ENCODE measurements at regions not wholly inside any gene's neighbourhood (a gene's known extent, or its start where the extent isn't known, plus 50 kb on each side); places are given as distances from the start of the nearest gene placed in this dataset.

DNA sequence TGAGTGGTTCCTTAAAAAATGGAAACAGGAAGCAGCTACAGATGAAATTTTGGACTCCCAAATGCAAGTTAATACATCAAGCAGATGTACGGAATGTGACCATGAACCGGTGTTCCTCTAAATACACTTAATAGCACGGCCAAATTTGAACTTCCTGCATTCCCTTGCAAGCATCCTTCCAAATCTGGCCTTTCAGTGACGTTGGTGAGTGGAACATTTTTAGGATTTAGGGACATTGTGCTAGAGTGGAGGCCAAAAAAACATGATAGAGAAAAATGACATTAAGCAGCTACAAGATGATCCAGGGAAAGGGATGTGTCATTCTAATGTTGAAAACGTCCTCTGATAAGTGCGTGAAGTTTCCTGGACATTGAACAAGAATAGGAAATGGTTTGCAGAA, 62.1 kb downstream of the CTAGE1 start:
- DNase-seq = no peak
- in situ Hi-C loops (cut with MboI; ENCODE audit: low pct_unique_long_range_greater_than_20kb, low sequenced_read_pairs) = no loop called here

DNA sequence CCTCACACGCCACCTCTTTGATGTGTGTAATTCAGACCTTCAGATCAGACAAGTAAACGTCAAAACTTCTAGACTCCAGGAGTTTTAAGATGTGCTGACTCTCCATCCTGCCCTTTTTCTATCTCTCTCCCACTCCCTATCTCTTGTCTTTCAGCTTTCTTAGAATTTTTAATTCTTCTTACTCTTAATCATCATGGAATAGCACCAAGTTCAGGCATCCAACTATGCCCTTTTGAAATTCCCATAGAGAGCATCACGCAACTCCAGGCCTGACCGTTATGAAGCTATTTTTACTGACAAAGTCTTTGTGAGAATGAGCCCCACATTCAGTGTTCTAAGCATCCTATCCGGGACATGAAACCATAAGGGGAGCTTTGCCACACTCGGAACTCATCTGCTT, 62.6 kb downstream of the CTAGE1 start:
- DNase-seq = no peak

DNA sequence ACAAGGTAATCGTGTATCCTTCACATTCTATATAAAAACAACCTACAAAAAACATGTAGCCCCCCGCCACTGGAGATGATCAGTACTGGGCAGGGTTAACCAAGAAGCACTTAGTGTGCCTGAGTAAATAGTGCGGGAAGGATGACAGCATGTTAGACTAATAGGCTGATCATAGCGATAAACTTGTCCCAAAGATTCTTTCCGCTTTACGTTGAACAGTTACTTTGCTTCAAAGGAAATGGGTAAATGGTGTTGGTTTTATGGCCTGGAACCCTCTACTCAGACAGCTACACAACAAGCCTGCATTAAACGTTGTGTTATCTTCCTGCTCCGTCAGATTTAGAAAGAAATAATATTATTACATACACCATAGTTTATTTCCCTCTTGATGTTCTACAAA, 67.7 kb downstream of the CTAGE1 start:
- in situ Hi-C loops (cut with MboI; ENCODE audit: low pct_unique_long_range_greater_than_20kb, low sequenced_read_pairs) = no loop called here
- DNase-seq = no peak

More for the DNA sequence above, 62.6 kb downstream of the CTAGE1 start:
- in situ Hi-C loops (cut with MboI; ENCODE audit: low pct_unique_long_range_greater_than_20kb, low sequenced_read_pairs) = no loop called here

DNA sequence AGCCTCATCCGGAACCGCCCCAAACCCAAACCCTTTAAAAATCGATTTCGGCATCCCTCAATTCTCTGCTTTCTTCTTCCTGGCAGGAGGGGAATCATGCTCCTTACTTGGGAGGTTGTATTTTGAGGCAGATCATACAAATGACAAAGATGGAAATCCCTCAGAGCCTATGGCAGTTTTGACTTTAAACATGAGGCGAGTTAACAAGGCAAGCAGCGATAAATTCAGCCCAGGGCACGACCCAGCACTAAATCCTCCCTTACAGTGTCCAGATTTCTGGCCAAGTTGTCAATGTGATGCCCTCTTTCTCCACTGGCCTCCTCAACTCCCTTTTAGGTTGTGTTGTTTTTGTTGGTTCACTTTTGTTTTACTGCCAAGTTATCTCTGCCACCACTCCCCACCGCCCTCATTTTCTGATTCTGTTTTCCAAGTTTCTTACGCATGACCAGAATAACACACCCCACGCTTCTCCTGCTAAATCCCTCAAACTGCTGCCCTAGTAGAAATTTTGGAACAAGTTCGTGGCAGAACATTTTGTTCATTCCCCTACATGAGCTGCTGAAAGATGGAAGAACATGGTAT, 68.3 kb downstream of the CTAGE1 start:
- in situ Hi-C loops (cut with MboI; ENCODE audit: low pct_unique_long_range_greater_than_20kb, low sequenced_read_pairs) = no loop called here
- no peak for DNase-seq

DNA sequence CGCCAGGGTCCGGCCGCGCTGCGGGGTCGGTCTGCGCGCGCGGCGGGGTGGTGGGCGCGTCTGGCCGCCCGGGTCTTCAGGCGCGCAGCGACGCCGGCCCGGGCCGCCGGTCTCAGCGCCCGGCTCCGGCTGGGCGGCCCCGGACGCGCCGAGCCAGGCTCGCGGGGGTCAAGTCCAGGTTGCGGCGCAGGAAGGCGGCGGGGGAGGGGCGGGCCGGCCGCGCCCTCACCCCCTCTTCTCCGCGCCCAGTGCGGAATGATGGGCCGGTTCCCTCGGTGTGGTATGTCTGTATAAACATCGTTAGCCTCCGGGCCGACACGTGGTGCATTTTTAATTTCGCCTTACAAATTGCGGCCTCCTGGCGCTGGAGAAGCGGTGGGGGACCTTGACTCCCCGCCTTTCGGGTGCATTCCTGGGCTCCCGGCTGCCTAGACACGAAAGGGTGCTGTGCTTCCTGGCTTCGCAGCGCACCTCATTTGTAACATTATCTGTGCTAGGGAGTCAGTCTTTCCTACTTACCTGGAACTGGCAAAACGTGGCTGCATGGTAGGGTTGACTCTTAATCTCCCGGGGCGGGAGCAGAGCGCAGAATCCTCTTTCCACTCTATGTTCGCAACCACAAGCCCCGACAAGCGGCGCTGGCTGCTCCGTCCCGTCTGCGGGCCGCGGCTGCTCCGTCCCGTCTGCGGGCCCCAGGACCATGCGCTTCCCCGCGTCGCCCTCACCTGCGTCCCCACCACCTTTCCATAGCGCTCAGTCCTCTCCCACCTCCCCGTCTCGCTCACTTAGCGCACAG, 69.0 kb downstream of the CTAGE1 start:
- in situ Hi-C loops (cut with MboI; ENCODE audit: low pct_unique_long_range_greater_than_20kb, low sequenced_read_pairs) = no loop called here

DNA sequence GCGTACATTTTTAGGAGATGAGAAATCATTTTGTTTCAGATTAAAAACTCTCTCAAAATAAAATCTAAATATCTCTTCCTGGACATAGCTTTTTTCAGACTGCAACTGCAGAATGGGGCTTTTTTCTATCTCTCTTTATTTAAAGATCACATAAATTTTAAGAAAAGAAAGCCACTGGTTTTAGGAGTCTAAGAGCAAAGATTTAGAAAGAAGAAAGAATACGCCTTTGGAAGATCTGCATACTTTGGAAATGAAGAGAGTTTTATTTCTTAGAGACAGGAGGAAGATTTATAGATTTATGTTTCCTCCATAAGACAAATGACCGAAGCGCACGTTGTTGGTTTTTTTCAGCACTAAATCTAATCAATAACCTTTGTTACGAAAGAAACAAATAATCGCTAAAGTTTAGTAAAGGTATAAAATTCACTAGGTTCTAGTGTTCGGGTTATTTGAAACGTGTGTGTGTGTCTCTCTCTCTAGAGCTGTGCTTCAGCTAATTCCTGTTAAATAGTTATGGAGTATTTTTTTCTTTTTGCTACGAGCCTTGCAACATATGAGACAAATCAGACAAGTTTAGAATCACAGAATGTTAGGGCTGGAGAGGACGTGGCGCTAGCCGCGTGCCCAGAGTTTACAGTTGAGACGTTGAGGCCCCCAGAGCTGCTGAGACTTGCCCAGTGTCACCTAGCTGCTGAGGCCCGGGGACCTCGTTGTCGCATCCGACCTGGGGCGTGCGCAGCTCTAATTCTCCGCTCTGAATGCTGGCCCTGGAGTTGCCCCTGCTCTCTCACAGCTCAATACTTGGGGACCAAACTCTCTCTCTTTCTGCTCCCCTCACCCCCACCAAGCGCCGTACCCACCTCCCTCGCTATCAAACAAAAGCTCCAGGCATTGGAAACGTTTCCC, 69.9 kb downstream of the CTAGE1 start:
- peak; percentile 3 for DNase-seq
- in situ Hi-C loops (cut with MboI; ENCODE audit: low pct_unique_long_range_greater_than_20kb, low sequenced_read_pairs) = no loop called here

More for the DNA sequence above, 69.0 kb downstream of the CTAGE1 start:
- DNase-seq = no peak

DNA sequence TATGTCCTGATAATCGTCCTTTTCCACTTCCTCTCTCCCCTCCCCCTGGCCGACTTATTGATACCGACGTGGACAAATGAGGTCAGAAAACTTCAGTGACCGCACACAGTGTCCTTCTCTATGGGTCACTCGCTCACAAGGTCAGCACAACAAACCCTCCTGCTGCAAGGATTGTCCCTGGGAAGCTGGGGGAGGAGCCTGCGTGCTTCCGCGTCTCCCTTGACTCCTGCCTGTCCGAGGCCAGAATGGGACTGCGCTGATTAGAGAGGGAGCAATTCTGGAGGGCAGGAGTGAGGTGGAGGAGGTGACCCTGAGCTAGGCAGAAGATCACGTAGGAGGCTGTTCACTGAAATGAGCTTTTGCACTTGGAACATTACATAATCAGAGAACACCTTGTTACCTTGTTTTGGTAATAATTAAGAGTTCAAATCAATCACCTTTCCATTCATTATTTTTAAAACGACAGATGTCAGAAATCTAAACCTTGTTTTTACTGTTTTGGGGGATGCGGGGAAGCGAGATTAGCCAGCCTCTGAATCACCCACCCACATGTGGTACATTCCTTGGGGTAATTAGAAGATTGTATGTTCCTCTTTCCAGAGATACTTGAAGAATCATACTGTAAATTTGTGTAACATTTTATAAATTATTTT, 70.6 kb downstream of the CTAGE1 start:
- in situ Hi-C loops (cut with MboI; ENCODE audit: low pct_unique_long_range_greater_than_20kb, low sequenced_read_pairs) = no loop called here
- peak; percentile 1 for DNase-seq

DNA sequence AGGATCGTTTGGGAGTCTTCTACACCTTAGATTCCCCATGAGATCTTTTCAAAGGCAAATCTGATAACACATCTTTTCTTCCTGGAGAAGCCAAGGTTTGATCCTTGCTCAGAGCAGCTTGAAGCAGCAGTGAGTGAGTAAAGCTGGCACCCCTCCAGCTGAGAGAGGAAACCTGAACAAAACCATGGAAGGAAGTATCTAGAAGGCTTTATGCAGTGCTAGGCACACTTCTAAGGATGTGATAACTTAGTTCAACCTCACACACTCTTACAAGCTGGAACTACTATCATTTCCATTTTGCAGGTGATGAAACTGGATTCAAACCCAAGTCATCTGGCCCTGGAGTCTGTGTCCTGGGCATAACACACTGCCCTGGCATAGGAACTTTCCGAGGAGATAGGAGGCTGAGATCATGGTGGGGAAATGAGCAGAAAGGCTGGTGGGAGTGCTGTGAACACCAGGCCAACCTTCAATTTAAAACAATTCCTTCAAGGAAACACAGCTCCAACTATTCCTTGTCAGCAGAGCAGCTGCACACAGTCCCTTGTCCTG, 71.2 kb downstream of the CTAGE1 start:
- peak; percentile 4 for DNase-seq
- in situ Hi-C loops (cut with MboI; ENCODE audit: low pct_unique_long_range_greater_than_20kb, low sequenced_read_pairs) = no loop called here

DNA sequence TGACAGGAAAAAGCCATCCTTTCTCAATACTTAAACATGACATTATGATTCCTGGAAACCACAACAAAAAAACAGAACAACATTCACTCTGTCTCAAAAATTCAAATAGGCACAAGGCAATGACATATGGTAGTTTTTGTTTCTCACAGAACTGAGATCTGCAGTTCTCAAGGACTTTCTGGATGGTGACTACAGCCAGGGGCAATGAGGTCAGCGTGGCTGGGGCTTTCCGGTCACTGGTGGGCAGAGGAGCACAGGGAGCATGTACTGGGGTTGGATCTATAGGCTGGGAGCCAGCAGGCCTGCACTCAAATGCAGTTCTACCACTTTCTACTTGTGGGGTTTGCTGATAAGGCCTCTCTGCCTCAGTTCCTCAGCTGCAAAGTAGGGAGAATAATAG, 72.0 kb downstream of the CTAGE1 start:
- no peak for DNase-seq
- in situ Hi-C loops (cut with MboI; ENCODE audit: low pct_unique_long_range_greater_than_20kb, low sequenced_read_pairs) = no loop called here

DNA sequence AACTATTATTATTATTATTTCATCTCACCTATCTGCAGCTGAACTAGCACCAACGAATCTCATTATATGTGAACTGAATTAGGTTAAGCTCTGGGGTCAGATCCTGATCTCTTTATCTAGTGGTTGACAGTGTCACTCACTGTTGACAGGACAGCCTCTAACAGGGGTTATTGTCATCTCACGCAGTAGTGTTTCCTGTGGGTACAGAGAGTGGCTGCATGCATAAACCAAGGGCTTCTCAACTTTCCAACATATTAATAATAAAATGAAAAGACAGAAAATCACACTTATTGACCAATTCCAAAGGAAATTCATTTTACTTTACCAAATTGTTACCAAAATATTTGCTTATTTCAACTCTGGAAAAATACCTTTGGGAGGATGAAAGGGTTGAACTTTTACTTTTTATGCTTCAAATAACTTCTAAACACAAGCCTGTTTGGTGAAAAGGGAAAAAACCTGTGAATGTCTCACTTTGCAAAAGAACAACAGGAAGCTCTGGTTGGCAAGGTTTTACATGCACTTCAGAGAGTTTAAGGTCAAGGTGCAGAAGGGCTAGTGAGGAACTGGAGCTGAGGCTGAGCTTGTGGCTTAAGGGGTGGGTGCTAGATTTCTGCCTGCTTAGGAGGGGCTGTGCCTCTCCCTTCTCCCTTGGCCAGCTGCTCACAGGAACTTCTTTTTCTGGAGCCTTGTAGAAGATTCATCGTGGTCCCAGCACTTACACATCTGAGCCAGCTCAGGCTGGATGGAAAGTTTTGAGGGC, 72.6 kb downstream of the CTAGE1 start:
- in situ Hi-C loops (cut with MboI; ENCODE audit: low pct_unique_long_range_greater_than_20kb, low sequenced_read_pairs) = no loop called here
- no peak for DNase-seq

DNA sequence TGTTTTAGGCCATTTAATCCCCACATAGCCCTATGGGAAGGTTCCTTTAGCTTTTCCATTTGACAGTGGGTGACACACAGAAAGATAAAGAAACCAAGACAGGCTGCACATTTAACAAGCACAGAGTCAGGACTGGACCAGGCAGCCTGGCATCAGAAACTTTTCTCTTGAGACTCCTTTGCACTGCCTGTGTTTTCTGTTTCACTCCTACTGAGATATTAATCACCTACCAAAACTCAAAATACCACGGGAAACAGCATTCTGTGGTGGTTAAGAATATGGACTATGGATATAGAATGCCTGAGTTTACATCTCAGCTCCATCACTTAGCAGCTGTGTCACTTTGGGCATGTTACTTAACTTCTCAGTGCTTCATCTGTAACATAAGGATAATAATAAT, 73.3 kb downstream of the CTAGE1 start:
- no peak for DNase-seq
- in situ Hi-C loops (cut with MboI; ENCODE audit: low pct_unique_long_range_greater_than_20kb, low sequenced_read_pairs) = no loop called here

DNA sequence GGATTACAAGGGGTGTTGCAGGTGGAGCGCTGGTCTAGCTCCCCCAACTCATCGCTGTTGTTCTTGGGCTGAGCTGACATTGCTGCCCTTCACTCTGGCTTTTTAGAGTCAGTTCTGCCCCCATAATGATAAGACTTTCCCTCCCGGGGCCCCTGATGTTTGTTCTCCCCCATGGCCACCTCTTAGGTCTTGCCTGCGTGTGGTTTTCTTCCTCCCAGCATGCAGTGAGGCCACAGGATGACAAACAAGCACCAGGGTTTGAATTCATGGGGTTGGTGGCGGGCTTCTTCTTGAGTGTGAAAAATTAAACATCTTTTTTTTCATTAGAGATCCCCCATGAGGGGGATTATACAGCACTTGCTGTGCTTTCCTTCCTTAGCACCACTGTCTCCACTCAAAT, 74.1 kb downstream of the CTAGE1 start:
- in situ Hi-C loops (cut with MboI; ENCODE audit: low pct_unique_long_range_greater_than_20kb, low sequenced_read_pairs) = no loop called here
- DNase-seq = no peak

DNA sequence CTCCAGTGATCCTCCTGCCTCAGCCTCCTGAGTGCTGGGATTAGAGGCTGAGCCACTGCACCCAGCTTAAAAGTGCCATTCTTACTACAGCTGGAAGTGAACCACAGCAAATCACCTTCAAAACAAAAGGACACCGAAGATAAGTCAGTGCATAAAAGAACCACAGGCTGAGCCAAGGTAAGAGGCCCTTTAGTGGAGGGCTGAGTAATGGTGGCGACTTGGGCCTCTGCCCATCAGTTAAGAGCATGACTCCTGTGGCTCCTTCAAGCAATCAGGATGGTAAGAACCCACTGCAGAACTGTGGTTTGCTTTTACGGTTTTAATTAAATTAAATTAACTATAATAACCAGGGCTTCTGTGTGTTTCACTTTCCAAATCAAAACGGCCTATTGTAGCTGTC, 75.1 kb downstream of the CTAGE1 start:
- no peak for DNase-seq

DNA sequence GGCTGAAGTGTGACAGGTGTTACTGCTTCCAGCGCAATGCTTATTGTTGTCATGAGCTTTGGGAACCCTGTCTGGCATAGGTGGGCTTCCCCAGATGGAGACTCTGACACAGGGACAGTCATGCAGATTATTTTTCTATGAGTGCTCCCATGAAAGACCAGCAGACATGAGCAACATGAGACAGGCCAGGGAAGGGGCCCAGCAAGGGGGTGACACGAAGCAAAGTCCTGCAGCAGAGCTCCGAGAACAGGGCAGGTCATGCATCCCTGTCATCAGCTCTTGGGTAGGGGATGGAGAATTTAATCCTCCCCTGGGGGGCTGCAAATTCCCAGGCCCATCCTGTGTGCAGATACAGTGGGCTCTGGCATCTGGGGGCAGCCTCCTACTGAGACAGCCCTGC, 77.4 kb downstream of the CTAGE1 start:
- in situ Hi-C loops (cut with MboI; ENCODE audit: low pct_unique_long_range_greater_than_20kb, low sequenced_read_pairs) = no loop called here
- no peak for DNase-seq

More for the DNA sequence above, 75.1 kb downstream of the CTAGE1 start:
- in situ Hi-C loops (cut with MboI; ENCODE audit: low pct_unique_long_range_greater_than_20kb, low sequenced_read_pairs) = no loop called here

DNA sequence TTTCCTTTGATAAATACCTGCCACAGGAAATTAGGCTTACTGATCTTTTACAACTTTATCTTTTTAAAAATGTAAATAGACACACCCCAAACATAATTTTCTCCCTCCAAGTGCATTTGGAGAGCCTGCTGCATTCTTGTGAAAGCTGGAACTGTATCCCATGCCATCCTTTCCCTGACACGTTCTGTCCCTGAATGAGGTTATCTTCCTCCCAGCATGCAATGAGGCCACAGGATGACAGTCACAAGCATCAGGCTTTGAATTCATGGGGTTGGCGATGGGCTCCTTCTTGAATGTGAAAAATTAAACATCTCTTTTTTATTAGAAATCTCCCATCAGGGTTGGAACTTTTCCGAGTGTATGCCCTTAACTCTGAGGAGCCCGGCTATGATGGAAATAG, 77.8 kb downstream of the CTAGE1 start:
- in situ Hi-C loops (cut with MboI; ENCODE audit: low pct_unique_long_range_greater_than_20kb, low sequenced_read_pairs) = no loop called here
- DNase-seq = no peak

DNA sequence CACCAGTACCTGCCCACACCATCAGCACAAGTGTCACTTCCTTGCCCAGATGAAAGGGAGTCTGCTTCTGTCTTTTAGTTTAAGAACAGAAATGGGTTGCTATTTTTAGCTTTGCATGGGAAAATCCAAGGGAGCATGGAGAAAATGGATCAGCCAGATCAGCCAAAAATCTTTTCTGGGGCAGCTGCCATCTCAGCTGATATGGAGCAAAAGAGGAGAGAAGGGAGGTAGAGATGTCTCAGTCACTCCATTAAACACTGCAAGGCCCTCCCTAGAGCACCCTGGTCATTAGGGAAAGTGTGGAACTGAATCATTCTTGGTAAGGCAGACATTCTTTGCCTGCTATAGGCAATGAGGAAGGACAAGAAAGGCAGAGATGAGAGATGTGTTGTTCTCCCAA, 79.9 kb downstream of the CTAGE1 start:
- in situ Hi-C loops (cut with MboI; ENCODE audit: low pct_unique_long_range_greater_than_20kb, low sequenced_read_pairs) = no loop called here
- no peak for DNase-seq

DNA sequence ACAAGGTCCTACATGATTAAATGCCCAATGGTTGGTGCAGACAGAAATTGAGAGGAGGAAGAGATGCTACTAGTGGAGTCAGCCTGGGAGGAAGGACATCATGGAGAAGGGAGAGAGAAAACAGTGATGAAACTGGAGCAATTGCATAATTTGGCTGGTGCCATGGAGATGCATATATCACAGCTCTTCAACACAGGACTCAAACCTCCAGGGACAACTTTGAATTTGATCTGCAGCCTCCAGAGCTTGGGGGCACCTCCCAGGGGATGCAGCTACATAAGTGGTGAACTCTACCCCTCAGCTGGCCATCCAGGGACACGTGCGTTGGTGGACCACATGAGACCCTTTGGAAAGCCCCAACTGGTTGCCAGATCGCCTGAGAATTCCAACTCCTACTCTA, 80.4 kb downstream of the CTAGE1 start:
- no peak for DNase-seq
- in situ Hi-C loops (cut with MboI; ENCODE audit: low pct_unique_long_range_greater_than_20kb, low sequenced_read_pairs) = no loop called here

DNA sequence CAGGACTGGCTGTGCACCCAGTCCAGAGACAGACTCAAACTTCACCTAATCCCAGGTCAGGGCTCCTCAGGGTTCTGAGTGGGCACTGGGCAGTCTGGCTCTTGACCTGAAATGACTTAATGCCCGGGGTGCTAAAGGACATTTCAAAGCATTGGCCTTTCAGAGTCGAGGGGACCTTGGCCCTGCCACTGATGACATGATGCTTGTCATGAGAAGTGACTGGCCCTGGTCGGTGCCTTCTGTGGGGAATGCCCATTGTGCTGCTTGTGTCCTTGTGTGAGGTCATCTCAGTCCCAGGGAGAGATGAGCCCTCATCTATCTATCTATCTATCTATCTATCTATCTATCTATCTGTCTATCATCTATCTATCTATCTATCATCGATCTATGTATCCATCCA, 81.3 kb downstream of the CTAGE1 start:
- in situ Hi-C loops (cut with MboI; ENCODE audit: low pct_unique_long_range_greater_than_20kb, low sequenced_read_pairs) = no loop called here
- DNase-seq = no peak

All from KBM-7 (cell line).